Esophagus squamous epithelium (tissue), 5 donors: ENCODE measurements at regions not wholly inside any gene's neighbourhood (a gene's known extent, or its start where the extent isn't known, plus 50 kb on each side); places are given as distances from the start of the nearest gene placed in this dataset.

Experiments used
- DNase-seq: peaks from one replicate; lab custom pipeline; 2025; lab: John Stamatoyannopoulos, UW
- H3K27ac ChIP-seq, 4 donors: fragments of 200-600 bp; sonication (generic); one replicate each; pipeline ENCODE4 v1.5.1; 2016 to 2019; ENCODE audit warnings: mild to moderate bottlenecking in 1 of 4
- H3K27me3 ChIP-seq, 4 donors: fragments of 200-600 bp; sonication (generic); 1 replicate in 3 of 4; 2 replicates in 1 of 4; pipeline versions ENCODE4 v1.5.1 to v1.6.0; 2017 to 2021; ENCODE audit warnings: antibody characterized with exemption in 1 of 4
- H3K36me3 ChIP-seq, 3 donors: fragments of 200-600 bp; sonication (generic); one replicate each; pipeline ENCODE4 v1.5.1; 2016 to 2019
- H3K4me1 ChIP-seq, 3 donors: fragments of 200-600 bp; sonication (generic); one replicate each; pipeline ENCODE4 v1.5.1; 2017 to 2019
- H3K4me3 ChIP-seq, 4 donors: fragments of 200-600 bp; sonication (generic); 1 replicate in 3 of 4; 2 replicates in 1 of 4; pipeline ENCODE4 v1.5.1; 2016 to 2019; ENCODE audit warnings: mild to moderate bottlenecking in 2 of 4, moderate library complexity in 1 of 4
- H3K9me3 ChIP-seq, 3 donors: fragments of 200-600 bp; sonication (generic); one replicate each; pipeline ENCODE4 v1.5.1; 2016 to 2019
- CTCF ChIP-seq, 6 experiments: fragments of 450-650 bp in 4 of 6; fragments of 200-600 bp in 2 of 6; sonication (generic) in 2 of 6; IDR thresholded peaks; one replicate each; pipeline ENCODE4 v1.5.1; 2016 to 2019; ENCODE audit warnings: antibody characterized with exemption in 6 of 6, mild to moderate bottlenecking in 4 of 6, moderate library complexity in 4 of 6
- POLR2A ChIP-seq, 4 donors: fragments of 450-650 bp; IDR thresholded peaks; one replicate each; pipeline ENCODE4 v1.6.1; 2017; ENCODE audit warnings: antibody characterized with exemption in 4 of 4, mild to moderate bottlenecking in 4 of 4, moderate library complexity in 3 of 4
- WGBS, 2 donors: methylation state at CpG; one replicate each; pipeline ENCODE4 v1.1.5; 2018; 5-methylcytosine and 5-hydroxymethylcytosine counted together
- intact Hi-C: fragments of 100-400 bp; cut with DNase I; formaldehyde crosslinking; loops from one replicate; pipeline ENCODE4 v1.15.0; 2022
- donor health status: DM: yes; HTN: yes; CAD: no.

- no peak for DNase-seq
- no peaks in the 10 kb centered on the region for H3K9me3 ChIP-seq
- no peaks in the 10 kb centered on the region for H3K4me1 ChIP-seq
- 71 to 79% methylated on average over 5 of the region's 5 CpGs for WGBS, 2 donors
- H3K27ac ChIP-seq = no peak overlapping the region
- no peaks in the 10 kb centered on the region for H3K27me3 ChIP-seq
- TF ChIP-seq CTCF (IDR thresholded peaks at IDR 0.05) = no peak
- TF ChIP-seq POLR2A (IDR thresholded peaks at IDR 0.05) = no peak
- no peak overlapping the region for H3K4me3 ChIP-seq
- H3K36me3 ChIP-seq = no peaks in the 10 kb centered on the region
- intact Hi-C loops = no loop called here
These were observed 325.4 kb downstream of the ZEB2 start for GRCh38 chr2:144194326-144195071.

GRCh38 chr2:144190908-144191605 is 328.9 kb downstream of the ZEB2 start:
- Histone ChIP-seq H3K9me3 (no peaks in the 10 kb centered on the region), H3K27ac (no peak overlapping the region), H3K27me3 (no peaks in the 10 kb centered on the region), H3K4me1 (no peaks in the 10 kb centered on the region), H3K4me3 (no peak overlapping the region), H3K36me3 (no peaks in the 10 kb centered on the region)
- 78 to 83% methylated on average over 4 of the region's 4 CpGs for WGBS, 2 donors
- TF ChIP-seq POLR2A (IDR thresholded peaks at IDR 0.05) (no peak), CTCF (IDR thresholded peaks at IDR 0.05) (no peak)
- DNase-seq = no peak
- intact Hi-C loops = no loop called here

- WGBS, 2 donors = 72 to 79% methylated on average over 9 of the region's 9 CpGs
- Histone ChIP-seq H3K36me3 (no peaks in the 10 kb centered on the region), H3K4me3 (no peak overlapping the region), H3K27me3 (no peaks in the 10 kb centered on the region), H3K9me3 (no peaks in the 10 kb centered on the region), H3K4me1 (no peaks in the 10 kb centered on the region), H3K27ac (no peak overlapping the region)
- intact Hi-C loops = no loop called here
- DNase-seq = no peak
- no peak for TF ChIP-seq POLR2A (IDR thresholded peaks at IDR 0.05)
- TF ChIP-seq CTCF (IDR thresholded peaks at IDR 0.05) = no peak
These were observed 336.2 kb downstream of the ZEB2 start for GRCh38 chr2:144183727-144184126.

- Histone ChIP-seq H3K4me3 (no peak overlapping the region), H3K4me1 (no peaks in the 10 kb centered on the region), H3K27ac (no peak overlapping the region), H3K36me3 (no peaks in the 10 kb centered on the region), H3K27me3 (no peaks in the 10 kb centered on the region), H3K9me3 (no peaks in the 10 kb centered on the region)
- TF ChIP-seq POLR2A (IDR thresholded peaks at IDR 0.05) = no peak
- no peak for TF ChIP-seq CTCF (IDR thresholded peaks at IDR 0.05)
- DNase-seq = no peak
- WGBS, 2 donors = 55 to 82% methylated on average over 1 of the region's 1 CpG
- intact Hi-C loops = no loop called here
These were observed 338.9 kb downstream of the ZEB2 start for GRCh38 chr2:144181001-144181400.

GRCh38 chr2:144180131-144180530 is 339.8 kb downstream of the ZEB2 start:
- intact Hi-C loops = no loop called here
- H3K27ac ChIP-seq = no peak overlapping the region
- no peaks in the 10 kb centered on the region for H3K27me3 ChIP-seq
- H3K4me3 ChIP-seq = no peak overlapping the region
- 63 to 67% methylated on average over 3 of the region's 3 CpGs for WGBS, 2 donors
- H3K9me3 ChIP-seq = no peaks in the 10 kb centered on the region
- no peaks in the 10 kb centered on the region for H3K4me1 ChIP-seq
- TF ChIP-seq CTCF (IDR thresholded peaks at IDR 0.05) (no peak), POLR2A (IDR thresholded peaks at IDR 0.05) (no peak)
- no peak for DNase-seq
- no peaks in the 10 kb centered on the region for H3K36me3 ChIP-seq
